Ishikawa (cell line): ENCODE measurements at regions not wholly inside any gene's neighbourhood (a gene's known extent, or its start where the extent isn't known, plus 50 kb on each side); places are given as distances from the start of the nearest gene placed in this dataset.

ENCODE experiments used
- CEBPB ChIP-seq: IDR thresholded peaks from 2 replicates; pipeline ENCODE4 v1.6.1; 2012
- CREB1 ChIP-seq: IDR thresholded peaks from 2 replicates; pipeline ENCODE4 v1.6.1; 2012; ENCODE audit warnings: low read depth
- EGR1 ChIP-seq: IDR thresholded peaks from 2 replicates; pipeline ENCODE4 v1.6.1; 2012
- EP300 ChIP-seq: IDR thresholded peaks from 2 replicates; pipeline ENCODE4 v1.6.1; 2012; ENCODE audit warnings: borderline replicate concordance
- FOXM1 ChIP-seq: IDR thresholded peaks from 2 replicates; pipeline ENCODE4 v1.6.1; 2012; ENCODE audit warnings: low read depth, borderline replicate concordance
- NFIC ChIP-seq: IDR thresholded peaks from 2 replicates; pipeline ENCODE4 v1.6.1; 2012
- RAD21 ChIP-seq: IDR thresholded peaks from 2 replicates; pipeline ENCODE4 v1.6.1; 2012; ENCODE audit warnings: low read depth
- TAF1 ChIP-seq: IDR thresholded peaks from 2 replicates; pipeline ENCODE4 v1.6.1; 2012; ENCODE audit warnings: low read depth, mild to moderate bottlenecking
- TCF12 ChIP-seq: IDR thresholded peaks from 2 replicates; pipeline ENCODE4 v1.6.1; 2012; ENCODE audit warnings: low read depth
- TEAD4 ChIP-seq: IDR thresholded peaks from 2 replicates; pipeline ENCODE4 v1.6.1; 2012
- USF1 ChIP-seq: IDR thresholded peaks from 2 replicates; pipeline ENCODE4 v1.6.1; 2012
- YY1 ChIP-seq: IDR thresholded peaks from 2 replicates; pipeline ENCODE4 v1.6.1; 2012; ENCODE audit warnings: low read depth
- ZBTB7A ChIP-seq: IDR thresholded peaks from 2 replicates; pipeline ENCODE4 v1.6.1; 2012; ENCODE audit warnings: low read depth
- TF ChIP-seq, protein P1 (sequence below): IDR thresholded peaks from 2 replicates; pipeline ENCODE4 v1.6.1; 2012
- TF ChIP-seq, protein P2 (sequence below): IDR thresholded peaks from 2 replicates; pipeline ENCODE4 v1.6.1; 2012; ENCODE audit warnings: low read depth, mild to moderate bottlenecking

DNA sequence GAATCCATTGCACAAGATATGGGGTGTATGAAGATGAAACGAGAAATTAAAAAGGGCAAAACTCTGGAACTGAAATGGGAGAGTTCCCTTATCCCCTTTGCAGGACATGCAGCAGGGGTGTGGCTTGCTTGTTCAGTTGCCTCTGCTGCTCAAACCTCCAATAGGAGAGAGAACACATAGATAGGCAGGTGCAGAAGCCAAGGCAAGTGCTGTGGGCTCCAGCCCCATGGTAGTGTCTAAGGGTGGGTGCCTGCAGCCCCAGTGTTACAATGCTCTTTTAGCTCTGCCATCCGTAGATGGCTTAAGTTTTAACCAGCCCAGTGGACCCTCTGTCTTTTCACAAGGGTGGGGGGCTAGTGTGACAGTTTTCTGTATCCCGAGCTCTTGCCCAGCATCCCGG, 69.7 kb downstream of the CMAS start:
- TF ChIP-seq USF1 (no peak), EP300 (no peak), TEAD4 (no peak)

DNA sequence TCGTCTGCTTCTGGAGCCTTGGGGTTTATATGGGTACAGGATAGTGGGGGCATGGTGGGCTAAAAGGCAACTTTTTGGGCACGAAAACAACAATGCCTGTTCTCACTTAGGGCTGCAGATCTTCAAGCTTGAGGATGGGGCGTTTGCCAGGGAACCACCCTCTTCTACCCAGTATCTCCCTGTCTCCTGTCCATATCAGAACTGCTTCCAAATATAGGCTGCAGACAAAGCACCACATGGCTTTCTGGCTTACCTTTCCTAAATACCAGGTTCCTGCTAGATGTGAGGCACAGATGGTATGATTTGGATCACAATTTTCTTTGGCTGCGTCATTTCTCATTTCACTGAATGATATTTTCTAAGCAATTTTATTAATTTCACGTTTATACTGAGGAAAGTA, 70.4 kb downstream of the CMAS start:
- TF ChIP-seq TCF12 (no peak), EP300 (no peak), ZBTB7A (no peak), EGR1 (no peak), FOXM1 (no peak)

DNA sequence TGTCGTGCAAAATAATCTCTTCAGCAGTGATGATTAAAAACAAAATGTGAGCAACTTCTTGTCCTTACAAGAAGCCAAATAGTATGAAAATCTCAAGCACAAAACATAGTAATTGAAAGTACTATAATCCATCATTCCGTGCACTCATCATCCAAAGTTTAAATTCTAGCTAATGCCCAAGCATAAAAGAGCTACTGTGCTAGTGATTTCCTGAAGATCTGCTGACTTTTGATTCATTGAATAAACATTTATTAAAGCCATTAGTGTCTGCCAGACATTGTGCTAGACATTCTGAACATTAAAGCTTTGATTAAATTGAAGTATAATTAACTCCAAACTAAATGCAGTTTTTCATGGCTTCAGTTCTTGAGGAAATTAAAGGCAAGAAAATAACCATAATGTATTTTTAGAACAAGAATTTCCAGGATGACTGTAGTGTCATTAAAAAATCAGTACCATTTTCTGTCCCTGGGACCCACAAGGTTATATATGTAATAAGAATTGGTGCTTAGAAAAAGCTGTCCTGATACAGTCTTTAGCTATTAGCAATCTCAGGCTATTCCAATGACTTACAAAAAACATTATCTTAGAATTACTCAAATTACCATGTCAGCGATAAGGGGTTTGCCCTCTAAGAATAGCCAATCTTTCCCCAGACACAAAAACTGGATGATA, 71.7 kb downstream of the CMAS start:
- TF ChIP-seq USF1 (no peak), YY1 (no peak), ZBTB7A (no peak)
- TF ChIP-seq, protein P1, sequence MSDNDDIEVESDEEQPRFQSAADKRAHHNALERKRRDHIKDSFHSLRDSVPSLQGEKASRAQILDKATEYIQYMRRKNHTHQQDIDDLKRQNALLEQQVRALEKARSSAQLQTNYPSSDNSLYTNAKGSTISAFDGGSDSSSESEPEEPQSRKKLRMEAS = no peak

DNA sequence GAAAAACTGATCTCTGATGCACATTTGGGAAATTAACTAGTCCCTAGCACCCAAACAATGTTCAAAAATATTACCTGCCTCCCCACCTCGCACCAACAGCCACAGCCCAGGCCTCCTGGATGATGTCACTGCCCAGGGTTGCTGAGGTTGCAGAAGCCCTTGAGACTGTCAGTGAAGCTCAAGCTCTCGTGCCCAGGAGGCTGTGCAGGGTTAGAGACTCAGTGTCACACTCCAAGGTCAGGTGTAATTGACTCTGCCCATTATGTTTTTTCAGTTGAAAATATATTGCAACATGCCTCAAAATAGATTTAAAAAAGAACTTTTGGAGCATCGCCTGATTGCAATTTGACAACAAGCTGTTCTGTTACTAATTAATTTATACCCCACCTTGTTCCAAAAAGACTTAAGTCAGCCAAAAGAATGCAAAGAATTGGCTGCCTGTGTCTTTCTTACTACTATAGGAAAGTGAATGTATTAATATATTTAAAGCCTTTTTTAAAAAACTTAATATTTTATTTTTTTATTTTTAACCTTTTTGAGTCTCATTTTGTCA, 72.3 kb downstream of the CMAS start:
- TF ChIP-seq, protein P2, sequence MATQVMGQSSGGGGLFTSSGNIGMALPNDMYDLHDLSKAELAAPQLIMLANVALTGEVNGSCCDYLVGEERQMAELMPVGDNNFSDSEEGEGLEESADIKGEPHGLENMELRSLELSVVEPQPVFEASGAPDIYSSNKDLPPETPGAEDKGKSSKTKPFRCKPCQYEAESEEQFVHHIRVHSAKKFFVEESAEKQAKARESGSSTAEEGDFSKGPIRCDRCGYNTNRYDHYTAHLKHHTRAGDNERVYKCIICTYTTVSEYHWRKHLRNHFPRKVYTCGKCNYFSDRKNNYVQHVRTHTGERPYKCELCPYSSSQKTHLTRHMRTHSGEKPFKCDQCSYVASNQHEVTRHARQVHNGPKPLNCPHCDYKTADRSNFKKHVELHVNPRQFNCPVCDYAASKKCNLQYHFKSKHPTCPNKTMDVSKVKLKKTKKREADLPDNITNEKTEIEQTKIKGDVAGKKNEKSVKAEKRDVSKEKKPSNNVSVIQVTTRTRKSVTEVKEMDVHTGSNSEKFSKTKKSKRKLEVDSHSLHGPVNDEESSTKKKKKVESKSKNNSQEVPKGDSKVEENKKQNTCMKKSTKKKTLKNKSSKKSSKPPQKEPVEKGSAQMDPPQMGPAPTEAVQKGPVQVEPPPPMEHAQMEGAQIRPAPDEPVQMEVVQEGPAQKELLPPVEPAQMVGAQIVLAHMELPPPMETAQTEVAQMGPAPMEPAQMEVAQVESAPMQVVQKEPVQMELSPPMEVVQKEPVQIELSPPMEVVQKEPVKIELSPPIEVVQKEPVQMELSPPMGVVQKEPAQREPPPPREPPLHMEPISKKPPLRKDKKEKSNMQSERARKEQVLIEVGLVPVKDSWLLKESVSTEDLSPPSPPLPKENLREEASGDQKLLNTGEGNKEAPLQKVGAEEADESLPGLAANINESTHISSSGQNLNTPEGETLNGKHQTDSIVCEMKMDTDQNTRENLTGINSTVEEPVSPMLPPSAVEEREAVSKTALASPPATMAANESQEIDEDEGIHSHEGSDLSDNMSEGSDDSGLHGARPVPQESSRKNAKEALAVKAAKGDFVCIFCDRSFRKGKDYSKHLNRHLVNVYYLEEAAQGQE = no peak
- no peak for TF ChIP-seq TAF1
- TF ChIP-seq TCF12 = no peak
- TF ChIP-seq CEBPB = no peak
- no peak for TF ChIP-seq TEAD4
- no peak for TF ChIP-seq CREB1
- TF ChIP-seq YY1 = no peak

GRCh38 chr12:22121224-22121623, 75.2 kb downstream of the CMAS start:
- TF ChIP-seq YY1 (no peak), EGR1 (no peak), EP300 (no peak), RAD21 (peak; percentile 46), CEBPB (no peak)
- TF ChIP-seq, protein P2 = no peak

DNA sequence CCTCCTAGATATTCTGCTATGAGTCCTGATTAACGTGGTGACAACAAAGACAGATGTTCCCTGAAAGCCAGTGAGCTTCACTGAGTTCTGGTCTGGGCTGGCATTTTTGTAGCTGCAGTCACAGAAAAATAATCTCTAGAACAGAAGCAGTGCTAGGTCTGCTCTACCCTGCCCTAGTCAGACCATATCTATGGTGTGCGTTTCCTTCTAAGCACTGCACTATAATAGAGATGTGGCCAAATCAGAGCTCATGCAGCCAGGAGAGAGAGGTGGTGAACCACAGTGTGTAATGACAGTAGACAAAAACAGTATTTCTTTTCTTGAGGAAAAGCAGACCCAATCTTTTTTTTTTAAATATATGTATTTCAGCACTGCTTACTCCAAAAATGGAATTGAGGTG, 76.3 kb downstream of the CMAS start:
- TF ChIP-seq NFIC (no peak), TEAD4 (no peak), EP300 (no peak), CEBPB (no peak), CREB1 (no peak), EGR1 (no peak), YY1 (no peak), TAF1 (no peak), USF1 (no peak), TCF12 (no peak), ZBTB7A (no peak), RAD21 (no peak), FOXM1 (no peak)
- TF ChIP-seq, protein P1 = no peak
- TF ChIP-seq, protein P2 = no peak
